ENCODE measurements at regions not wholly inside any gene's neighbourhood (a gene's known extent, or its start where the extent isn't known, plus 50 kb on each side); places are given as distances from the start of the nearest gene placed in this dataset.

DNA sequence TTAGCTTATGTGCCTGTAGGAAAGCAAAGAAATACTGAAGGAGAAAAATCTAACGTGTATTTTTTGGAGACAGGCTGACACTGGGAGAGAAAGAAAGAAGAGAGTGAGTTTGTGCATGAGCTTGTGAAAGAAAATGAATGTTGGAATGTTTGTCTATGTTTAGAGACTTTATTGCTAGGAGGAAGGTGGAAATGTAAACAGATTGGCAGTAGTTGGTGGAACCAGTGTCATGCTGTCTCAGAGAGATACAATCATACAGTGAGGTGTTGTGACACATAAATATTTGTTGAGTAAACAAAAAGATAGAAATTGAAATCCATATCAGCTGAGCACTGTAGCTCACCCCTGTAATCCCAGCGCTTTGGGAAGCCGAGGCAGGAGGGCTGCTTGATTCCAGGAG lies 222.2 kb upstream of the MEIS1 start:
- H3K4me3 ChIP-seq: no peak overlapping the region
- intact Hi-C loops (cut with DNase I): no loop called here
- no peaks in the 10 kb centered on the region for H3K4me1 ChIP-seq
- DNase-seq (no peak), ATAC-seq (no peak)
- H3K27ac ChIP-seq: no peak overlapping the region
- H3K27me3 ChIP-seq (ENCODE audit: low read depth): no peaks in the 10 kb centered on the region
- no peaks in the 10 kb centered on the region for H3K9me3 ChIP-seq
- H3K36me3 ChIP-seq: no peaks in the 10 kb centered on the region
- TF ChIP-seq, protein P1, sequence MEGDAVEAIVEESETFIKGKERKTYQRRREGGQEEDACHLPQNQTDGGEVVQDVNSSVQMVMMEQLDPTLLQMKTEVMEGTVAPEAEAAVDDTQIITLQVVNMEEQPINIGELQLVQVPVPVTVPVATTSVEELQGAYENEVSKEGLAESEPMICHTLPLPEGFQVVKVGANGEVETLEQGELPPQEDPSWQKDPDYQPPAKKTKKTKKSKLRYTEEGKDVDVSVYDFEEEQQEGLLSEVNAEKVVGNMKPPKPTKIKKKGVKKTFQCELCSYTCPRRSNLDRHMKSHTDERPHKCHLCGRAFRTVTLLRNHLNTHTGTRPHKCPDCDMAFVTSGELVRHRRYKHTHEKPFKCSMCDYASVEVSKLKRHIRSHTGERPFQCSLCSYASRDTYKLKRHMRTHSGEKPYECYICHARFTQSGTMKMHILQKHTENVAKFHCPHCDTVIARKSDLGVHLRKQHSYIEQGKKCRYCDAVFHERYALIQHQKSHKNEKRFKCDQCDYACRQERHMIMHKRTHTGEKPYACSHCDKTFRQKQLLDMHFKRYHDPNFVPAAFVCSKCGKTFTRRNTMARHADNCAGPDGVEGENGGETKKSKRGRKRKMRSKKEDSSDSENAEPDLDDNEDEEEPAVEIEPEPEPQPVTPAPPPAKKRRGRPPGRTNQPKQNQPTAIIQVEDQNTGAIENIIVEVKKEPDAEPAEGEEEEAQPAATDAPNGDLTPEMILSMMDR (IDR thresholded peaks at IDR 0.05): no peak

DNA sequence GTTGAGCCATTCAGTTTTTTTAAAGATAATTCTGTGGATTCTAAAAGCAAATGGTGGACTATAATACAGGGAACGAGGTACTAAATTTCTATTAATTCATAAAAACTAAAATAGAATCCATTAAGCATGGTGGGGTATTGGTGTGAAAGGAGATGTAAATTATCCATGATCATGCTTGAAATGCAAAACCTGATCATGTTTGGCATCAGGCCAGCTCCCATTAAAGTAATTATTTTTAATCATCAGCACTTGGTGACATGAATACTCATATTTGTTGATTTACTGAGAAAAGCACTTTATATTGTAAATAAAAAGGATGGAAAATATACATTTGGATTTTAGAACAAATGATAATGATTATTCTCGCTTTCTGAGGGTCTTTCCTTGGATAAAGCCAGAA lies 232.3 kb upstream of the MEIS1 start:
- H3K27ac ChIP-seq: no peak overlapping the region
- intact Hi-C loops (cut with DNase I): no loop called here
- H3K9me3 ChIP-seq: no peaks in the 10 kb centered on the region
- H3K4me1 ChIP-seq: no peaks in the 10 kb centered on the region
- no peaks in the 10 kb centered on the region for H3K36me3 ChIP-seq
- H3K27me3 ChIP-seq (ENCODE audit: low read depth): no peaks in the 10 kb centered on the region
- no peak overlapping the region for H3K4me3 ChIP-seq
- no peak for DNase-seq
- TF ChIP-seq, protein P1 (IDR thresholded peaks at IDR 0.05): no peak
- no peak for ATAC-seq

DNA sequence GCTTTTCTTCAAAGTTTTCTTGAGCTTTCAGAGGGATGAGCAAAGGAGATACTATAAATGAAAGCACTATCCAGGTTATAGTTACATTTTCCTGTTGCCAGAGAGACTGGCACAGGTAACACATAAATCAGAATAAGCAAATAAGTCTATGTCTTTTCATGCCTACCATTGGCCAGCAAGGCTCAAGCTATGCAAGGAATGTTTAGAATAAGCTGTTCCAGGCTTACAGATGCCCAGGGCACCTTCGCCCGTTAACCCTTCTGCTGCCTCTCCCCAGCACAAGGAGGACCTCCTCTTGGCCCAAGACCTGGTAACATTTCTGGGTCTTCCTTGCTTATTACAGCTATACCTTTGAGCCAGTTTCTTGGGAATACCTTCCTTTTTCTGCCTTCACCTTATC lies 233.7 kb upstream of the MEIS1 start:
- intact Hi-C loops (cut with DNase I): no loop called here
- no peak overlapping the region for H3K4me3 ChIP-seq
- H3K27me3 ChIP-seq (ENCODE audit: low read depth): no peaks in the 10 kb centered on the region
- ATAC-seq: no peak
- no peaks in the 10 kb centered on the region for H3K36me3 ChIP-seq
- H3K4me1 ChIP-seq: no peaks in the 10 kb centered on the region
- H3K27ac ChIP-seq: no peak overlapping the region
- no peaks in the 10 kb centered on the region for H3K9me3 ChIP-seq
- TF ChIP-seq, protein P1 (IDR thresholded peaks at IDR 0.05): no peak
- DNase-seq: no peak

DNA sequence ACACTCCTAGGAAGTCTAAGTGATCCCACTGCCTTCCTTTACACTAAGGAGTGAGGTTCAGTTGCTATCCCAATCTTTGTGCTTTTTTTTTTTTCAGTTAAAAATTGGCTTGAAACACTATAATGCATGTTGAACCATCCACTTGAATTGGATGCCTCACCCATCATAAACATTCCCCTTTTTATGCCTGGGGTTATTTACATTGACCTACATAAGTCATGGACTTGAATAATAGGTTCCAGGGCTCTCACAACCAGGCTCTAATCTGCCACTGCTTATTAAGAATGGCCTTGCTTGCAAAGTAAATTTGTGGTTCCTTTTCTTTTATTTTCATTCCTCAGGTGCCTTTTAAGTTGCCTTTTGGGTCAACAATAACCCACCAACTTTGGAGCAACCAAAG lies 236.1 kb upstream of the MEIS1 start:
- Histone ChIP-seq H3K36me3 (no peaks in the 10 kb centered on the region), H3K27me3 (ENCODE audit: low read depth) (no peaks in the 10 kb centered on the region), H3K27ac (no peak overlapping the region), H3K4me1 (no peaks in the 10 kb centered on the region), H3K4me3 (no peak overlapping the region), H3K9me3 (no peaks in the 10 kb centered on the region)
- DNase-seq (no peak), ATAC-seq (no peak)
- TF ChIP-seq, protein P1 (IDR thresholded peaks at IDR 0.05): no peak
- intact Hi-C loops (cut with DNase I): no loop called here

DNA sequence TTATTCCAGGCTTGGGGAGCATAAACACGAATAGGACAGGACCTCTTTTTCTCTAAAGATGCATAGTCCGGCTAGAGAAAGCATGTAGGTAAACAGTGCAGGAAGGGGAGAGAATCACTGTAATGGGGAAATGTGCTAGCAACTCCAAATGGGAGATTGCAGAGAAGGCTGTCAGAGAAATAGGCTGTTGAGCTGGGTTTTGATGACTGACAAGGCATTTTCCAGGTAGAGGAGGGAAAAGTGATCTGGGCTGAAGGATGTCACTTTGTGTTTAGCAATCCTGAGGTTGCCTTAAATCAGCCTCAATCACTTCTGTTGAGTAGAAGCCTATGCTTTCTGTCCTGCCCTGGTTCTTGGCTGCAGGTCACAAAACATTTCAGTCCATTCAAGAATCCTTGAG lies 242.0 kb upstream of the MEIS1 start:
- Histone ChIP-seq H3K4me1 (no peaks in the 10 kb centered on the region), H3K9me3 (no peaks in the 10 kb centered on the region), H3K27me3 (ENCODE audit: low read depth) (no peaks in the 10 kb centered on the region), H3K27ac (no peak overlapping the region), H3K4me3 (no peak overlapping the region), H3K36me3 (no peaks in the 10 kb centered on the region)
- intact Hi-C loops (cut with DNase I): no loop called here
- TF ChIP-seq, protein P1 (IDR thresholded peaks at IDR 0.05): no peak
- ATAC-seq: no peak
- no peak for DNase-seq

DNA sequence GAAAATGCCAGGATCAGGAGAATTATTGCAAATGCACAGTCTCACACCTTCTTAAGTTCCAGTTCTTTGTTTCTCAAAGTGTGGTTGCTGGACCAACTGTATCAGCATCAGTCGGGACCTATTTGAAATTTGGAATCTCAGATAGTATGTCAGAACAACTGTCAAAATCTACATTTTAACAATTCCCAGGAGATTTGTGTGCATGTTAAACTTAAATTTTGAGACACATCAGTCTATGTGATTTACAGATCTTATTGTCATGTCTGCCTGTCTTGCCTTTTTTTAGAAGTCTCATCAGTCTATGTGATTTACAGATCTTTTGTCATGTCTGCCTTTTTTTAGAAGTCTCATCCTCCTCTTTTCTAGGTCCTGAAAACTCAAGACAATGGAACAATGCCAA lies 243.6 kb upstream of the MEIS1 start:
- H3K36me3 ChIP-seq: no peaks in the 10 kb centered on the region
- DNase-seq: no peak
- intact Hi-C loops (cut with DNase I): no loop called here

More for the DNA sequence above, 243.6 kb upstream of the MEIS1 start:
- Histone ChIP-seq H3K27ac (no peak overlapping the region), H3K9me3 (no peaks in the 10 kb centered on the region), H3K4me3 (no peak overlapping the region), H3K4me1 (no peaks in the 10 kb centered on the region), H3K27me3 (ENCODE audit: low read depth) (no peaks in the 10 kb centered on the region)
- ATAC-seq: no peak
- TF ChIP-seq, protein P1 (IDR thresholded peaks at IDR 0.05): no peak

Measured in lower lobe of right lung (tissue), 2 donors.